Stimulated activated CD4-positive, alpha-beta T cell treated with anti-CD3 and anti-CD28 coated beads, TNF-alpha, amount 100 ng/mL, for 1 hour (primary cell): ENCODE measurements at regions not wholly inside any gene's neighbourhood (a gene's known extent, or its start where the extent isn't known, plus 50 kb on each side); places are given as distances from the start of the nearest gene placed in this dataset.

Experiments used
- DNase-seq, 3 donors: peaks; one replicate each; pipeline ENCODE4 v3.0.0-alpha.2; 2020; ENCODE audit warnings: low read depth in 3 of 3, low spot score in 1 of 3

GRCh38 chr7:17159500-17160037, 138.9 kb upstream of the AHR start:
- DNase-seq, result no peak

DNA sequence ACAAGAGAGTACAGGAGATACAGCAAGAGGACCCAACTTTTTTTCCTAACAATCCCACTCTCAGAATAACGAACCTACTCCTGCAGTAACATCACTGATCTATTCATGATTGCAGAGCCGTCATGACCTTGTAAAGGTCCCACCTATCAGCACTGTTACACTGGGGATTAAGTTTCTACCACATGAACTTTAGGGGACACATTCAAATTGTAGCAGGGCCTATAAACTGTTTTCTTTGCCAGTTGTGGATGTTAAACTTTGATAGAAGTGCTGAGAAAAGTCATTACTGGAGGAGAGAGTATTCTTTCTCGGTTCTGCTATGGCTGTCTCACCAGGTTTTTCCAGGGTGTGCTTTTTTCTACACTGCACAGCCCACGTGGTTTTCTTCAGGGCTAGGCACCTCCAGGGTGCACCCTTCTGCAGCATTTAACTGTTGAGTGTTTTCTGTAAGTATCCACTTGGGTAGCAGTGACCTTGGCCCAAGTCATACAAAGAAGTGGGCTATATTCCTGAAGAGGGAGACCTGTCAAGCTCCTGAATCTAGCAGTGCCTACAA, 131.6 kb upstream of the AHR start:
- no peak for DNase-seq

- no peak for DNase-seq
Measured at GRCh38 chr7:17168416-17168815, 130.0 kb upstream of the AHR start.

DNA sequence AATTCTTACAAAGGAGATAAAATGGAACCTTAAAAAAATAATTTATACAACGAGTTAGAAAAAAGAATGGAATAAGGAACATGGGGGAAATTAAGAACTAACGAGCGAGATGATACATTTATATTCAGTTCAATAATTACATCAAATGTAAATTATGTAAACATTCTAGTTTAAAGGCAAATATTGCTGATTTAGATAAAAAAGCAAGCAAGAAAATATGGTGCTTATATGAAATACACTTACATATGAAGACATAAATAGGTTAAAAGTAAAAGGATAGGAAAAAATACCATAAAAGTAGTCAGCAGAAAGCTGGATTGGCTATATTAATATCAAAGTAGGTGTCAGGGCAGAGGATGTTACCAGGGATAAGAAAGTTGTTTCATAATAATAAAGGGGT, 127.0 kb upstream of the AHR start:
- DNase-seq, result no peak

DNA sequence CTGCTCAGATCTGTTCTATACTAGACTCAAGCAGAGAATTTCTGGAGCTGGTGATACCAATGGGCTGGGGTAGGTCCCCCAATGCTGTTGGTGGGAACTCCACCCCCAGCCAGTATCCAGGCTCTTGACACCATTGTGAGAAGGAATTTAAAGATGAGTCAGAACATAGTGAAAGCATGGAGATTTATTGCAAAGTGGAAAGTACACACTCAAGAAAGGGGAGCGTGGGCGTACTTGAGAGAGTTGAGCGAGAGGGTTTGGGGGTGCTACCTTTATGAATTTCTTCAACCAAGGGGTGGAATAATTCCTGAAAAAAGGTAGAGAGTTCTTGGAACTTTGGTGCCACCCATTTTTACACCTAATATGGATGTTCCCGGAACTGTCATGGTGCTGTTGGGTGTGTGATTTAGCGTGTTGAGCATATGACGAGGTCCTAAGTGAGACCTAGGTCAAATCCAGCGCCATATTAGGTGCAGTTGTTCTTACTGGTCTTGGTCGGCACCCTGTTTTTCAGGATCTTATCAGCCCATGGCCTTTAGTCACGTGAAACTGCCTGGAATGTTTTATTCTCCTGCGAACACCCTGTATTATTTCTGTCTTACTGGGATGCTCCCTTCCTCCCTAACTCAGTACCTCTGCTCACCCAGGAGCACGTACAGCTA, 122.0 kb upstream of the AHR start:
- DNase-seq, result no peak

- DNase-seq, result no peak
Measured at GRCh38 chr7:17178545-17178944, 119.9 kb upstream of the AHR start.

DNA sequence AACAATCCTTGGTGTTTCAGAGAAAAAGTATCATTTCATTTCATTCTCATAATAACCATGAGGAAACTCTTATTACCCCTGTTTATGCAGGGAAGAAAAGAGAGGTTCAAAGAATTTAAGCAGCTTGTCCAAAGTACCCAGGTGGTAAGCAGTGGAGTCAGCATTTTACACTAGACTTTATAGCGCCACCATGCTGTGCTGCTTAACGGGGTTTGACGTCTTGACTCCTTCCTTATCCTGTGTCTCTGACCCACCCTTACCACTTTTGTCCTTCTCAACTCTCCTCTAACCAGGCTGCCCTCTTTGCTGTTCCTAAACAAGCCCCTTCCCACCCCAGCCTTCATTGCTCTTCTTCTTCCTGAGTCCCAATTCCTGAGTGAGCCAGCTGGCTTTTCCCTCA, 117.0 kb upstream of the AHR start:
- no peak for DNase-seq

DNA sequence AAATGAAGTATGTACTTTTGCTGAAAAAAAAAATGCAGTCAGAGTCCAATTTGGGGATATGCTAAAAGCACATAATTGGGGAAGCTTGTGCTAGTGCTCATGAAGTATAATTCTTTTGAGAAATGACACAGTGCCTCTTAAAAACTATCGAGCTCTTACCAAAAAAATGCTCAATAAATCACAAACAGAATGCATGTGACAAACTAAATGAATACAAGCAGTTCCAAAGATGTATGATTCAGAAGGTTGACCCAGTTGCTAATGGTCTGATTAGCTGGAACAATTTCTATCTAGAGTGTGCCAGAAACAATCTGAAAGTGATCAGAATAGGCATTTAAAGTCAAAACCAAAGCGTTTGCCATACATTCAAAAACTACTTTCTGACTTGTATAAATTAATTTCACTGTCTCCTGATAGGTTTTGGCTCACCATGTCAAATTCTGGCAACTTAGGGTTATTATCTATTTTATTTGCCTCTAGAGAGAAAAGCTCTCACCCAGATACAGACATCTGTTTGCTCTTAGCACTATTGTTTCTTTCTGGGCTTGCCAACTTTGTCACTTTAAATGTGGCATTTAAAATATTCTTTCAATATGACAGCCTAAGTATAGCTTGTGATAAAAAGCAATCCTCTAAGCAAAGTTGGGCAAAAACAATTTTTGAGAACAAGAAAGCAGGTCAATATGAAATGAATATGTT, 114.7 kb upstream of the AHR start:
- DNase-seq, result no peak

GRCh38 chr7:17184805-17185689, 113.4 kb upstream of the AHR start:
- no peak for DNase-seq

DNA sequence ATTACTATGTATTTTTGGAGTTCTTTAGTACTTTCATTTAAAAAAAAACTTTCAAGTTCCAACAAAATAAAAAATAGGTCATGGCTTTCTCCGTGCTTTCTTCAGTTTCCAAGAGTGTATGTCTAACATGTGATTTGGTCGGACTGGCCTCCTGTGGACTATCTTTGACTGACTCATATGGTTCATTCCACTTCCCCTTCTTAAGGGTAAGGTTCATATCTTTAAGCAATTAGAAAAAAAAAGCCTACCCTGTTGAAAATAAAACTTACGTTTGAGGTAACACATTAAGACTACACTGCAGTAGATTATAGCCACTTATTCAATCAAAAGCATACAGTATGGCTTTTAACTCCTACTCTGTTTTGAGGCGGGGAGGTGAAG, 112.8 kb upstream of the AHR start:
- no peak for DNase-seq

DNA sequence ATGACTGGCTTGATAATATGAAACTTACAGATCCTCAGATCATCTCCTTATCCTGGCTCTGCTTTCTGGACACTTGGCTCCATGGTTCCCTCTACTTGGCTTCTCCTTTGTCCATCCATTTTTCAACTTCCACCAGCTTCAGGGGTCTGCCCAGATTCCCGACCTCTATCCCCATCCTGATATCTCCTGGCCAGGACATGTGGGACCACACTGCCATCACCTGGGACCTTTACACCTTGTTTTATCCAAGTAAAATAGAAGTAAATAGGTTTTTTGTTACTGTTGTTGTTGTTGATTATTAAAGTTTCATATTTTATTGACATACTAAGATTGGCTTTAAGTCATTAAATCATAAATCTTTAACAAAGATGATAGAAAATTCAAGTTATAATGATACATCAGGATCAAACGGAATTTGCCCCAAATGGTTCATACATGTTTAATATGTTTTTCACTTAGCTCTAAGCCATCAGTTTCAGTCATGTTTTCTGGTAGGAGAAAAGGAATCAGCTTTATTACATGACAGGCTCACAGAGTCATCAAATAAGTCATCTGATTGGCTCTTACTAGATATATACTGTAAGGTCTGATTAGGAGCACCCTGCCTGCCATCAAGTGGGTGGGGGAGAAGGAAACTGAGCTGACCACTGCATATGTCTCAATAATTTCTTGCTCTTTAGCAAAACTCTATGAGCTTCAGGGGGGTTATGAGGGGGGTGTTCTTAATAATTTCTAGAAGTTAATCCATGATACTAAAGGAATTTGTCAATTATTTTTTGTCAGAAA, 111.5 kb upstream of the AHR start:
- no peak for DNase-seq

DNA sequence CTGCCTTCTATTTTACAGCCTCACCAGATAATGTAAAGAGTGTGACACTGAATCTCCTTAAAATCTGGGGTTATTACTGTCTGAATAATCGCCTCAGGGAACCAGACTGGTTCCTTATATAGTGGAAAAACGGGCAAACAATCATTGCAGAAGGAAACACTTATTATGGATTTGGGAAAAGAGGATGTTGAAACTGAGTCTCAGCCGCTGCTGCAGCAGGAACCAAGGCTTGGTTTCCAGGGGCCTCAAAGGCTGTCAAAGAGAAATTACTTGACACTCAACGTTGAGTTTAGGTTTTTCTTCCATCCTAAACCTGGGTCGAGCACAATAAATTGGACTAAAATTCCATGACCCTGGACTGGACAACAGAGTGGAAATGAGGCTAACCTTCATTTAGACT, 103.8 kb upstream of the AHR start:
- no peak for DNase-seq

DNA sequence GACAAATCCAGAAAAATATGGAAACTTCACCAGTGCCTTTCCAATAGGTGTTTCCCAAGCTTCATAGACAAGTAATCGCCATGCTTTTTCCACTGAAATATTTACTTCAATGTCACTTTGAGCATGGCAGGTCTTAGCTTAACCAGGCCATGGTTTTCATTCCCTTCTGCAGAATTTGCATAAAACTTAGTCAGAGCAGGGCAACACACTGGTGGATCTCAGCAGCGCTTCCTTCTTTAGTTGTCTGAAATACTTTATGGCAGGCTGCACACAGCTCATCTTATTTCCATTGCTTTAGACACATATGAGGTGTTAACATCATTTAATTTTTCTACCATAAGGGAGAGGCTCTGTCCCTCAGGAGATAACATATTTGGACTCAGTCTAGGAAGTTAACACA, 102.9 kb upstream of the AHR start:
- DNase-seq, result no peak

GRCh38 chr7:17205910-17206309, 92.5 kb upstream of the AHR start:
- no peak for DNase-seq

DNA sequence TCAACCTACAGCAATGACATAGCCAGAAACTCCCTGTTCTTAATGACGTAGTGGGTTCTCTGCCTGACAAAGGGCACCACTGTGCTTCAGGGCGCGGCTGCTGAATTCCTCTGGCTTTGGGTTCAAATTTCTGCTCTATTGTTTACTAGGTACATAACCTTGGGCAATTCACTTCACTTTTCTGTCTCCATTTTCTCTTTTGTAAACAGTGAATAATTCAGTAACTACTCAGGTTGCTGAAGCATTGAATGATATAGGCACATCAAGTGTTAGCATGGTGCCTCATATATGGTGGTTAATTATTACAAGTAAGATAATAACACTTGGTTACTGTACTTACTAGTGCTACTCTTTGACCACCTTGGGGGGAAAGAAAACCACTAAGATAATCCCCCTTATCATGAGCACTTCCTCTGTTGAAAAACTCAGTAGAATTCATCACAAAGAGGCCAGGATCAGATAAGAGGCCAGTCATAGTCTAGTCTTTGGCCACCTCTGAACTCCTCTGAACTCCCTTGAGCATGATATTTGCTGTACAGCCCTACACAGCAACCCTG, 92.0 kb upstream of the AHR start:
- no peak for DNase-seq

- DNase-seq, result no peak
Measured at GRCh38 chr7:17207220-17207619, 91.2 kb upstream of the AHR start.

DNA sequence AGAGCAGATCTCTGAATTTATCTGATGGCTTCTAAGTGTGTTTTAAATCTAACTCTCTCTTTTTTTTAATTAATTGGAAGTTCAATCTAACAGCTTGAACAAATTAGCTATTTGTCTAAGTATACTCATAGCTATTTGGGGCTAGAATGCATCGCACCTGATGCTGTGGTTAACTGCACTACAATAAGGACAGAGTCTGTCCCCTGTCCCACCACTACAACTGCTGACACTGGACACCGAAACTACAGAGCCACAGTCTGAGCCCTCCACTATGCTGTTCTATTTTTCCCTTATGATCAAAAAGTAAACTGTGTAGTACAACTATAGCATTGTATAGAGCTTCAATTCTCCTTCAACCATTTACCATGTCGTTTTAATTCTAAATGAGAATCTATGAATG, 89.4 kb upstream of the AHR start:
- DNase-seq, result no peak

DNA sequence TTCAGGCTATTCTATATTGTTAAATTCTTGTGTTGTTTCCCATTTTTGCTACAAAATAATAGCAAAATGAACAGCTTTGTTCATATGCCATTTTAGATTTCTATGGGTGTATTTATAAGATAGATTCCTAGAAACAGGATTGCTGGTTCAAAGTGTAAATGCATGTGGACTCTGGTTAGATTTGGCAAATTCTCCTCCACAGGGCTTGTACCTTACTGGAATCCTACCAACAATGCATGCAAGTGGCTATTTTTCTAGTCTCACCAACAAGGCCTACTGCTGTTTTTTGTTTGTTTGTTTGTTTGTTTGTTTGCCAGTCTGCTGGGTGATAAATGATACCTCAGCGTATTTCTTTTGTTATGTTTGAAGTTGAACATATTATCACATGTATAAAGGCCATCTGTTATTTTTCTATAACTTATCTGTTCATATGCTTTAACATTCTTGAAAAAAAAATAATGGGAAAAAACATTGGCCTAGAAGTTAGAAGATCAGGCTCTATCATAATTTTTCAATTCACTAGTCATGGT, 87.1 kb upstream of the AHR start:
- DNase-seq, result no peak

GRCh38 chr7:17212188-17212587, 86.3 kb upstream of the AHR start:
- no peak for DNase-seq

GRCh38 chr7:17227766-17228490, 70.5 kb upstream of the AHR start:
- DNase-seq, result no peak
